GM19035 (cell line): ENCODE measurements at regions not wholly inside any gene's neighbourhood (a gene's known extent, or its start where the extent isn't known, plus 50 kb on each side); places are given as distances from the start of the nearest gene placed in this dataset.
"Not testable (repeated sequence)": the region's sequence is repeated elsewhere in the genome, so short reads cannot be mapped to it uniquely, and the experiment has no call there.

ENCODE experiments used
- ATAC-seq: cut with Tn5 transposase; IDR thresholded peaks from one replicate; pipeline ENCODE4 v1.9.1; 2021; ENCODE audit not compliant: unreplicated experiment

GRCh38 chr9:97248252-97248651 is 59.2 kb upstream of the CCDC180 start:
- ATAC-seq = not testable (repeated sequence)

GRCh38 chr9:97243606-97244005 is 63.9 kb upstream of the CCDC180 start:
- no peak for ATAC-seq

- ATAC-seq = not testable (repeated sequence)
These were observed 66.0 kb upstream of the CCDC180 start for GRCh38 chr9:97241430-97241829.

GRCh38 chr9:97237951-97238889 is 69.2 kb upstream of the CCDC180 start:
- peak; percentile 77 for ATAC-seq

GRCh38 chr9:97237311-97237786 is 70.1 kb upstream of the CCDC180 start:
- no peak for ATAC-seq

GRCh38 chr9:97233009-97233400 is 74.5 kb upstream of the CCDC180 start:
- ATAC-seq = not testable (repeated sequence)

- not testable (repeated sequence) for ATAC-seq
These were observed 75.1 kb upstream of the CCDC180 start for GRCh38 chr9:97232060-97233008.

- not testable (repeated sequence) for ATAC-seq
These were observed 85.1 kb upstream of the CCDC180 start for GRCh38 chr9:97222393-97222792.

- not testable (repeated sequence) for ATAC-seq
These were observed 85.7 kb upstream of the CCDC180 start for GRCh38 chr9:97221478-97222355.

- ATAC-seq = no peak
These were observed 86.5 kb upstream of the CCDC180 start for GRCh38 chr9:97220894-97221477.

- not testable (repeated sequence) for ATAC-seq
These were observed 87.1 kb upstream of the CCDC180 start for GRCh38 chr9:97220396-97220795.

- not testable (repeated sequence) for ATAC-seq
These were observed 87.9 kb upstream of the CCDC180 start for GRCh38 chr9:97219443-97220140.

GRCh38 chr9:97215127-97215526 is 92.3 kb upstream of the CCDC180 start:
- not testable (repeated sequence) for ATAC-seq

GRCh38 chr9:97214556-97214955 is 92.9 kb upstream of the CCDC180 start:
- not testable (repeated sequence) for ATAC-seq

- ATAC-seq = not testable (repeated sequence)
These were observed 107.8 kb upstream of the CCDC180 start for GRCh38 chr9:97199683-97200082.

GRCh38 chr9:97193767-97194166 is 113.7 kb upstream of the CCDC180 start:
- not testable (repeated sequence) for ATAC-seq

GRCh38 chr9:97188545-97188944 is 118.9 kb upstream of the CCDC180 start:
- ATAC-seq = no peak

GRCh38 chr9:97187706-97188105 is 119.8 kb upstream of the CCDC180 start:
- ATAC-seq = not testable (repeated sequence)

GRCh38 chr9:97186493-97186892 is 121.0 kb upstream of the CCDC180 start:
- ATAC-seq = no peak
